GM21786 (cell line): ENCODE measurements at regions not wholly inside any gene's neighbourhood (a gene's known extent, or its start where the extent isn't known, plus 50 kb on each side); places are given as distances from the start of the nearest gene placed in this dataset.
"Not testable (repeated sequence)": the region's sequence is repeated elsewhere in the genome, so short reads cannot be mapped to it uniquely, and the experiment has no call there.

Experiments
- ATAC-seq: cut with Tn5 transposase; IDR thresholded peaks from one replicate; pipeline ENCODE4 v1.9.1; 2021; ENCODE audit not compliant: unreplicated experiment

DNA sequence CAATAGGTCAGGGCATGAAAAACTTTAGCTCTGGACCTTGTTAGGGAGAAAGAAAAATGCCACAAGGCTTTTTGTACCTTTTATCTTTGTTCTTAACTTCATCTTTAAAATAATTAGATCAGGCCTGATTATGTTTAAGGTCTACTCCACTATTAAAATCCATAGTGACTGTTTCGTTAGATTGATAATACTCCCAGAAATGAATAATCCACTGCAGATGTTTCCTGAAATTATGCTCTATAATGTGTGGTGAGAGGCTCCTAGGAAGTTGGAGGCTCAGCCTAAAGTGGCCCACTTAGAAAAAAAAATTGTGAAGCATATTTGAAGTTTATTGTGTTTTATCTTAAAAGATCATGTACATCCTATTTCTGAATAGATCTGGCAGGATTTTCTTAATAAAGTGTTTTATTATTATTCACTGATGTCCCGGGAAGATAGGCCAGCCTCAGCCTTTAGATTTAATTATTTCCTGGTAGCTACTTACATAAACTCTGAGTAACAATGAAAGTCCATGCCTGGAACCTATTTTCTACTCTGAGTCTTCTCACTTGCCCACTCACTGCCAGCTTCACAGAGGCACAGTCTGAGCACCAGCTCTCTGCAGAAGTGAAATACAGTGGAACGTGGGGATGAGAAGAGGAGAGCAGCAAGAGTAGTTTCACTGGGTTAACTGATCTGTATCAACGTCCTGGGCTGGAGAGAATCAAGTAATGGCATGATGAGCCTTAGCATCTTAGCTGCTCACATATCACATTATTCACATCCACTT is 126.8 kb upstream of the TMEM170B start:
- peak; percentile 52 for ATAC-seq

DNA sequence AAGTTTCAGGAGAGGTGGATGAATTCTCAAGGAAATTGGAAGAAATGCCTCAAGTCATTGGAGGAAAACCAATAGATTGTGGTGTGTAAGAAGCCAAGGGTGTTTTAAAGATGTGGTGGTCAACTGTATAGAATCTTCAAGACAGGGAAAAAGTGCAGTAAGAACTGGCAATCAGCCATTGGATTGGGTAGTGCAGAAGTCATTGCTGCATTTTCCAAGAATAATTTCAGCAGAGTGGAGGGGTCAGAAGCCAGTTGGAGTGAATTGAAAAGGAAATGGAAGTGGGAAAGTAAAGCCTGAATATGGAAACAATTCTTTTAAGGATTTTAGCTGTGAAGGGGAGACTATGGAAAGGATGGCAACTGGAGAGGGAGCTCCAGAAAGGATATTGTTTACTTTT is 128.2 kb upstream of the TMEM170B start:
- no peak for ATAC-seq

- no peak for ATAC-seq
Measured at GRCh38 chr6:11407414-11407813, 130.1 kb upstream of the TMEM170B start.

GRCh38 chr6:11404838-11405237 is 132.7 kb upstream of the TMEM170B start:
- no peak for ATAC-seq

GRCh38 chr6:11404081-11404480 is 133.5 kb upstream of the TMEM170B start:
- no peak for ATAC-seq

DNA sequence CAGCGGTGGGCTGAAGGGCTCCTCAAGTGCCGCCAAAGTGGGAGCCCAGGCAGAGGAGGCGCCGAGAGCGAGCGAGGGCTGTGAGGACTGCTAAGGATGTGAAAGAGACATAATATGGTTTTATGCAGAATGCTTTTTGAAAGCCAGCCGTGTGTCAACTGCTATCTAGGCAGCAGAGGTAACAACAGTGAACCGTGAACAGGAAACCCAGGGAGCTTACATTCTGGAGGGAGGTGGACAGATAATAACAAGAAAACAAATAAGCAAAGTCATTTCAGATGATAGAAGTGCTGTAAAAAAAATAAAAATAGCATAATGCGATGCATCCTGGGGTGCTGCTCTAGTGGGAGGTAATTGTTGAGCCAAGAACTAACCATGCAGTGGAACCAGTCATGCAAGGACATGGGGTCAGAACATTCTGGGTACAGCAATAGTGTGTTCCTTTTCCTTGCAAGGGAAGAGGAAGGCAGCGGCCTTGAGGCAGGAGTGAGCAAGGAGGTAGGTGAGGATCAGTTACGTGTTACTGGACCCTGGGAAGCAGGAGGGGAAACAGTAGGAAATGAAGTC is 134.4 kb upstream of the TMEM170B start:
- no peak for ATAC-seq

- not testable (repeated sequence) for ATAC-seq
Measured at GRCh38 chr6:11402581-11402980, 135.0 kb upstream of the TMEM170B start.

DNA sequence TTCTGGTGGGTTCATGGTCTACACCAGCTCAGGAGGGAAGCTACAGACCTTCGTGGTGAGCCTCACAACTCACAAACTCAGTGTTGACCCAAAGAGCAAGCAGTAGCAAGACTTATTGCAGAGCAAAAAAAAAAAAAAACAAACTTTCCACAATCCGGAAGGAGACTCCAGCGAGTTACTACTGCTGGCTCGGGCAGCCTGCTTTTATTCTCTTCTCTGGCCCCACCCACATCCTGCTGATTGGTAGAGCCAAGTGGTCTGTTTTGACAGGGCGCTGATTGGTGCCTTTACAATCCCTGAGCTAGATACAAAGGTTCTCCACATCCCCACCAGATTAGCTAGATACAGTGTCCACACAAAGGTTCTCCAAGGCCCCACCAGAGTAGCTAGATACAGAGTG is 135.6 kb upstream of the TMEM170B start:
- not testable (repeated sequence) for ATAC-seq

- ATAC-seq: no peak
Measured at GRCh38 chr6:11398451-11399326, 138.9 kb upstream of the TMEM170B start.

GRCh38 chr6:11397622-11398450 is 139.7 kb upstream of the TMEM170B start:
- no peak for ATAC-seq

GRCh38 chr6:11396860-11397259 is 140.7 kb upstream of the TMEM170B start:
- ATAC-seq: no peak

DNA sequence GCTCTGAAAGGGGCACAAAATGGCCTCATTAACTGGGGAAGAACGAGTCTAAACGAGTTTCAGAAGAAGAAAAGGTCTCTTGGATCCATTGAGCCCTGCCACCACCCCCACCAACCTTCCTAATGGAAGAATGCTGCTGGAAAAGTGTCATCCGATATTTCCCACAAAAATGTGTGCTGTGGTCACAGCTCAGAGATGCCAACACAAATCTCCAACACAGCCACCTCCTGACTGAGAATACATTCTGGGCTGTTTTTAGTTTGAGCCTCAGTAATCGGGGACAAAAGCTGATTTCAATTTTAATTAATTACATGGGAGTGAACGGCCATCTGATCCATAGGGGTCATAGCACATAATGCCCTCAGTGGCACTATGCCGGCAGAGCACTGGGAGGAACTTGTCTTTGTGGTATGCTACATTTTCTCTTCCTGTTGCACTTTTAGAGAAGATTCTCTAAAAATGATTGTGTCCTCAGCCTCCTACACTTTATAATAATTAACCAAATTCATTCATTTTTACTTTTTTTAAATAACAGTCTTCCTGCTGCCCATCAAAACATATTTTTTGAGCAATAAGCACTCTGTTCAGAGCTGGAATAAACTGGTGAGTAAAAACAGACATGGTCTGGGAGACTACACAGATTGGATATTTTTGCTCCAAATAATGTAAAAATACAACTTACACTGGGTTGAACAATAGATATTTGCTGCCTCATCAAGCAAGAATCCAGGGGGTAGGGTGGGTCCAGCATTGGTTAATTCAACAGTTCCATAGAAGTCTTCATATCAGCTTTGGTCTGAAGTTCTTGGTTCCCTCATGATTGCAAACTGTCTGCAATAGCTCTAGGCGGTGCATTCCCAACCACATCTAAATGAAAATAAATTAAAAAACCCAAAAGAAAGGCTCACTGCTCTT is 143.6 kb upstream of the TMEM170B start:
- ATAC-seq: no peak

GRCh38 chr6:11392778-11393507 is 144.6 kb upstream of the TMEM170B start:
- ATAC-seq: no peak

DNA sequence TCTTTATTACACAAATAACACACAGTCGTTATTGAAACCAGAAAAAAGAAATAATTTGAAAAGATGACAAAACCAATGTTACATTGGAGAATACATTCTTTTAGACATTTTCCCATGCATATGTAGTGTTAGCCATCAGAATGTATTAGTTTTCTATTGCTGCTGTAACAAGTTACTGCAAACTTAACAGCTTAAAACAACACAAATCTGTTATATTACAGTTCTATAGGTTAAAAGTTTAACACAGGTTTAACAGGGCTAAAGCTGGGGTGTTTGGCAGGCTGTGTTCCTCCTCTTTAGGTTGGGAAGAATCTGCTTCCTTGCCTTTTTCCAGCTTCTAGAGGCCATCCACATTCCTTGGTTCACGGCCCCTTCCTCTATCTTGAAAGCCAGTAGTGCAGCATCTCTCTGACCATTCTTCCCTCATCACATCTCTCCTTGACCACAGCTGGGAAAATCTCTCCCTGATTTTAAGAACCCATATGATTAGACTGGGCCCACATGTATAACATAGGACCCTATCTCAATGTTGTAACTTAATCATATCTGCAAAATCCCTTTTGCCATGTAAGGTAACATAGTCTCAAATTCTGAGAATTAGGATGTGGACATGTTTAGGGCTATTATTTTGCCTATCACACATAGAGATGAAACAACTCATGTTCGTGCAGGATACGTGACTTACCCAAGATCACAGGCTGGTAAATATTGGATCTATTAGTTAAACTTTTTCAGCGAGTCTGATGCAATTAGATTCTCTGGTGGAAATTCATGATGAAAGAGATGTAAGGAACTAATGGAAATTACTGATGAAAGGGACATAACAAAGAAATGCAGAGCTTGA is 145.4 kb upstream of the TMEM170B start:
- ATAC-seq: no peak

DNA sequence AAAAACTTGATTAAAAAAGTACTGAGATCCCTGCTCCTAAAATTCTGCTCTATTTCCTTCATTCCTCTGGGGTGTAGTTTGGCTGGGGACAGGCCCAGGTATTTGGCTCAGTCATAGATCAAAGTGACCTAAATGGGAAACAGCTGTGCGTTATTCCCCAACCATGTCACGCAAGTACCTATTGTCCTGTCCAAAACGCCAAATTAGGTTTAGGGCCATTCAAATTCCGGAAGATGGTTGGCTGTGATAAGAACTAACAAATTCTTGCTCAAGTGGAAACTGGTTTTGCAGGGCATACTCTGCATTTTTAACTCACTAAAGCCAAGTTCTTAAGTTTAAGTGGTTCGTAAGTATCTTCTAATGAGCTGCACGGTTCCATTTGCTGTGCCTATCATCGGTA is 147.6 kb upstream of the TMEM170B start:
- no peak for ATAC-seq

- no peak for ATAC-seq
Measured at GRCh38 chr6:11388983-11389944, 148.3 kb upstream of the TMEM170B start.
